GM21447 (cell line): ENCODE measurements at regions not wholly inside any gene's neighbourhood (a gene's known extent, or its start where the extent isn't known, plus 50 kb on each side); places are given as distances from the start of the nearest gene placed in this dataset.

Experiments
- ATAC-seq: cut with Tn5 transposase; IDR thresholded peaks from one replicate; pipeline ENCODE4 v1.9.1; 2021; ENCODE audit not compliant: unreplicated experiment

DNA sequence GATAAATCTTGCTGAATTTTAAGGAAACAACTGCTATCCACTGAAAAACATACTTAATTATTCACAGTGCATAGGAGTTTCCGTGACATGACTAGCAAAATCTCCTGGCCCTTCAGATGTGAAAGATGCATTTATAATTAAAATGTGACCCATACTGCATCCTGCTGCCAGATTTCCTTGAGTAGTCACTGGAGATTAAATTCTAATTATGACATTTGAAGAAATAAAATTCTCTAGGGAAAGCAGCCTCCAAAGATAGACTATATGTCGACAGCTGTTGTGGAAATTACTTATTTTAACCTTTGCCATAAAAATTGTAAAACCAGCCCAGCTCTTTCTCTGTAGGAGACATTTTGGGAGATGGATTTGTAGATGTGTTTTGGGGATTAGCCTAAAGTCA, 193.6 kb upstream of the SMC2 start:
- ATAC-seq: no peak

DNA sequence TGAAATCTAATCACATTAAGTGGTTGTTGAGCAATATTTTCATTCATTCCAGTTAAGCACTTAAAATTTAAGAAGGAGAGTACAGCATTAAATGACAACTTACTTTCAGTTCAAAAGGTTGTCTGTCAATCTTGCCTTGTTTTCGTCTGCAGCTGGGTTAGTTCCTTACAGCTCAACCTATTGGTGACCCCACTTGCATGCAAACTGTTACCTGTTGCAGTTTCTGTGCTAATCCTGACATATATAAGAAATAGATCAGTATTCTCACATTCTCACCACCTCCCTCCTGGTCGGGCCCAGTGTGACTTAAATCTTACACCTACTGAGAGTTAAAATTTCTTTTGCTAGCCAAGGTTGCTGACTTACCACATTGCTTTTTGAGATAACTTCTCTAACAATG, 191.8 kb upstream of the SMC2 start:
- ATAC-seq: no peak

DNA sequence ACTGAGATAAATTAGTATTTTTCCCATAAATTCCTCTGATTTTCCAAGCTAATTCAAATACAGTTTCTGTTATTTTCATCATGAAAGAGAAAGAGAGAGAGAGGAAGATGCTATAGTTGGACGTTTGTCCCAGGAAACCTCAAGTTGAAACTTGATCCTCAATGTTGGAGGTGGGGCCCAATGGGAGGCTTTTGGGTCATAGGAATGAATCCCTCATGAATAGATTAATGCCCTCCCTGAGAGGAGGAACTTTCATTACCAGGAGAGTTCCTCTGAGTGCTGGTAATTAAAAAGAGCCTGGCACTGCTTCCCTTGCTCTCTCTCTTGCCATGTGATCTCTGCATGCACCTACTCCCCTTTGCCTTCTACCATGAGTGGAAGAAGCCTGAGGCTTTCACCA, 189.9 kb upstream of the SMC2 start:
- ATAC-seq: no peak

DNA sequence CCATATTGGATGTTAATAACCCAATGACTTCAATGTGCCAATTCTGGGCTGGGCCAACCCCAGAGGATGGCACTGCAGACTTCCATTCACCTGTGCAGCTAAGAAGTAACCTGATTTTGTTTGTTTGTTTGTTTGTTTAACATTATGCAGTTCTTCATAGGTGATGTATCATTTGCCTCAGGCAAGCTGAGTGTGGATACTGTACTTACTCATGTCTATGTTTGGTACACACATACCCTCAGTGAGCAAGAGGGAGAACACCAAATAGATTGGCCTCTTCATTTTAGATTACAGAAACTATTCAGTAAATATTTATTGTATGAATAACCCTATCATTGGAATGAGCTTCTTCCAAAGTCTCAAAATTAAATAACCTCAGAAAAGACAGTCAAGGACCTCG, 180.2 kb upstream of the SMC2 start:
- ATAC-seq: no peak

DNA sequence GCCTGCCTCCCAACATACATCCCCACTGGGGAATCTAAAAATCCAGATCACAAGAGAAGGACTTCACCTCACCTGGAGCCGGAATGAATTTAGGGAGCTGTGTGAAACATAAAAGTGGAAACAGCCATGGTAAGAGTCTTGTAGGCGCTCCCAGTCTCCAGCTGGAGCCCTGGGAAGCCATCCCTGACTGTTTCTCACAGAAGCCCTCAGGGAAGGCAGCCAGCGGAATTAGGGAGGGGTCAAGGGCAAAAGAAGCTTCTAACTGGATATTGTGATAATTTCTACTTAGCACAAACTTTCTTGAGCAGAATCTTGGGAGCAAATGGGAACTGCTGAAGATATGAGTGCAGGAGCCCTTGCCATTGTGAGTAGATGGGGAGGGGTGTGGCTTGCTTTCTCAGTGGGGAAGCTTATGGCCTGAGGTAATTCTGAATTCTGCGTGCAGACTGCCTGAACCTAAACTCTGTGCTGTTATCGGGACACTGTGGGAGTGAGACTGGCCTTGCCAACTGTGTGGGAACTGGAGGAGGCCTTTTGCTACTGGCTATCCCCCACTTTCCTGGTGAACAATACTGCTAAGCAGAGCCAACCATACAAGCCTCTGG, 174.4 kb upstream of the SMC2 start:
- no peak for ATAC-seq

DNA sequence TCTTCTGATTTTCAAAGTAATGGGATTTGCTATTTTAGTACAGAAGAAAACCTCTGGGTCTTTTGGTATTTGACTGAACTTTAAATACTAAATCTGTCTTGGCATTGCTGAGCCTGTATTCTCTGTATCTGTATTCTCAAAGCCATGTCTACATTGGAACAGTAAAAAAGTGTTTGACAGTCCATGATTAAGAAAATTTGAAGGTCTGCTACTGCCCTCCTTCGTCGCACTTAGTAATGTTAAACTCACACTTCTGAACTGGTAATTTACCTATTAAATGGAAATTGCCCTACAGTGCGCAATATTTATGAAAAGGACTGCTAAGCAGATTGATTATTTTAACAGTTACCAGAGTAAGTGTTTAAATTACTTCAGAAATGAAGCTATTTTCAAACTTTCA, 165.7 kb upstream of the SMC2 start:
- no peak for ATAC-seq

DNA sequence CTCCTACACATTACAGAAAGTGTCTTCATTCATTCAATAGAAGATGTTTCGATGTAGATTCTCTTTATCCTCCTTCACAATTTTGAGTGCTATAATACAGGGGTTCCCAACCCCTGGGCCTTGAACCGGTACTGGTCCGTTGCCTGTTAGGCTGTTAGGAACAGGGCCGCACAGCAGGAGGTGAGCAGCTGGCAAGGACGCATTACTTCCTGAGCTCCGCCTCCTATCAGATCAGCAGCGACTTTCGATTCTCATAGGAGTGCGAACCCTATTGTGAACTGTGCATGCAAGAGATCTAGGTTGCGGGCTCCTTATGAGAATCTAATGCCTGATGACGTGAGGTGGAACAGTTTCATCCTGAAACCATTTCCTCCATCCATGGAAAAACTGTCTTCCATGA, 153.0 kb upstream of the SMC2 start:
- no peak for ATAC-seq

DNA sequence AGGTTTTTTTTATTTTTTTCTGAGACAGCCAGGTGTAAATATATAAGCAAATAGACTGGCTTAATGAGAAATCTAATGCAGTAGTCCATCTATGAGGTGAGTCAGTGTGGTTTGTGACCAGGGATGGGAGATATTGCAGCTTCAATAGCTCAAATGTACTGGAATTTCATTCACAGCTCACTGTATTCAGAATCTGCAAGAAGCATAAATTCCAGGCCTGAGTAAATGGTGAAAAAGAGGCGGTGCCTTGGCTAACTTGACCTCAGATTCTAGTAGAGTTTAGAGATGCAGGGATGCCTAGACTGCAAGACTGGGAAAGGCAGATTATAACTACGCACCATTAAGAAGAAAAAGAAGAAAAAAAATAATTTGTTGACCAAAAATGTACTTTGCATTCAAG, 151.9 kb upstream of the SMC2 start:
- no peak for ATAC-seq

DNA sequence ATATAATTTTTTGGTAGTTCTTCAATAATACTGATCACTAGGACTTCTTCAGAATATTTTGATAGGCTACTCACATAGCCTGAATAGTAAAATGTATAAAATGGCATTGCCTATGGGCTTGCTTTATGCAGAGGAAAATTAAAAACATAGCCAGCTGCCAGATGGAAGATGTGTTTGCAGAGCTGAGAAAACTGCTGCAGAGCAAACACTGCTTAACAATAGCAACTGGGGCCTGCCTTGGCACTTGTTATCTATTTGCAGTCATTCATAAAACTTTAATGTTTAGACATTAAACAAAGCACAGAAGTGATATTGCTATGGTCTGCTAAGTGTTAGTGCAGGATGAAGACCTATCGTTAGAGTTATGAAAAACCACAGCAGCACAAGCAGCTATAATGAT, 151.5 kb upstream of the SMC2 start:
- ATAC-seq: no peak

DNA sequence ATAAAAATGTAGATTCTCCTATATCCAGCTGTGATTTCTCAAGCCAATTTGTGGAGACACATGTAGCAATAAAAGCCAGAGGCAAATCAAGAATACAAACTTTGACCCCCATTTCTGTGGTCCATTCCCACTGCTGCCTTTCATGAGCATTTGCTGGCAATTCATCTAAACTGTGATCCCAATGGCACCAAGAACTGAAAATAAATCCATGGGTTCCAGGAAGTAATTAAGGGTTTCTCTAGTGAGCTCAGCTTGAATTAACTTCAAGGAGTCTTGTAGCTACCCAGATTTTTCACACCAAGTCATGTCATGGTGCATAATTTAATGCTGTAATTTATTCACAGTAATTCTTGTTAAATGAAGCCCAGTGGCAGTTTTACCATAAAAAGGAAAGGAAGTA, 145.0 kb upstream of the SMC2 start:
- no peak for ATAC-seq

DNA sequence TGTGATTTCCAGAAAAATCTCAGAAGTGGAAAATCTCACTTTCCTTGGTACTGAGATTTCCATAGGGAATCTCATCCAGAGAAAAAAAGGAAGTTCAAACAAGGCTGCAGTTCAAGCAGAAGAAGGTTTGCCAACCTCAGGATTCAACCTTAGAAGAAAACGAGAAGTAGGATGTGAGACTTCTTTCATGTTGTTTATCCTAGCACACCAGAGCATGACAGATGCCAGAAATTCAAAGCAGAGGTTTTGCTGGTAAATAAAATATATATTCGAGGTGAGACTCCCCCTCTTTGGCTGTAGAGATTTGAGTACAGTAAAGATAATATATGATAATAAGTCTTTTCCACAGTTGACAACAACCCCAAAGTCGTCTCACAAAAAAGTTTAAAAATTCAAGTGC, 116.9 kb upstream of the SMC2 start:
- no peak for ATAC-seq

DNA sequence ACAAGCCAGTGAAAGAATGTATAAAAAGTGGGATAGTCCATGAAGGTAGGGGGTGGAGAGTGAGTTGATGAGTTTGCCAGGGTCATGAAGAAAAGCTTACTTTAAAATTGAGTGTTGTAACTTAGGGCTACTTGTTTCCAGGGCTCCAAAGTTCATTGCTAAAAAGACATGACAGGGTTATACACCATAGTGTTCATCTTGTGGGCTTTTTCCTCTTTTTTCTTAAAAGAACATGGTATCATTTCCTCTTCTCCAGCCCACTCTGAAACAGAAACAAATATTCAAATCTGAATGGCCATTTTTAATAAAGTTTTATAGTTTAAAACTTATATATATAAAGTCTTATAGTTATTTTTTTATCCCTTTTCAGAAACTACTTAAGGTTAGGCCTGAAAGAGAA, 115.7 kb upstream of the SMC2 start:
- no peak for ATAC-seq

DNA sequence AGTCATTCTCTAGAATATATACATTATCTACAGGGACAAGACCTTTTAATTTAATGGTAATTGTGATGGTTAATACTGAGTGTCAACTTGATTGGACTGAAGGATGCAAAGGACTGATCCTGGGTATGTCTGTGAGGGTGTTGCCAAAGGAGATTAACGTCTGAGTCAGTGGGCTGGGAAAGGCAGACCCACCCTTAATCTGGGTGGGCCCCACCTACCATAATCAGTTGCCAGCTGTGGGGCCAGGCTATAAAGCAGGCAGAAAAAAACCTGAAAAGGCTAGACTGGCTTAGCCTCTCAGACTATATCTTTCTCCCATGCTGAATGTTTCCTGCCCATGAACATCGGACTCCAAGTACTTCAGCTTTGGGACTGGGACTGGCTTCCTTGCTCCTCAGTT, 112.2 kb upstream of the SMC2 start:
- ATAC-seq: no peak

DNA sequence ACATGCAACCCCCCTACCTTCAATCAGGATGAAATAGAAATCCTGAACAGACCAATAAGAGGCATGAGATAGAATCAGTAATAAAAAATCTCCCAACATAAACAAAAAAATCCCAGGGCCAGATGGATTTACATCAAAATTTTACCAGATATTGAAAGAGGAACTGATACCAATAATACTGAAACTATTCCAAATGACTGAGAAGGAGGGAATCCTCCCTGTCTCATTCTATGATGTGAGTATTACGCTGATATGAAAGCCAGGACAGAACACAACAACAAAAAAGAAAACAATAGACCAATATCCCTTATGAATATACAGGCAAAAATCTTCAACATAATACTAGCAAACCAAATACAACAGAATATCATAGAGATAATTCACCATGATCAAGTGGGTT, 109.0 kb upstream of the SMC2 start:
- no peak for ATAC-seq

DNA sequence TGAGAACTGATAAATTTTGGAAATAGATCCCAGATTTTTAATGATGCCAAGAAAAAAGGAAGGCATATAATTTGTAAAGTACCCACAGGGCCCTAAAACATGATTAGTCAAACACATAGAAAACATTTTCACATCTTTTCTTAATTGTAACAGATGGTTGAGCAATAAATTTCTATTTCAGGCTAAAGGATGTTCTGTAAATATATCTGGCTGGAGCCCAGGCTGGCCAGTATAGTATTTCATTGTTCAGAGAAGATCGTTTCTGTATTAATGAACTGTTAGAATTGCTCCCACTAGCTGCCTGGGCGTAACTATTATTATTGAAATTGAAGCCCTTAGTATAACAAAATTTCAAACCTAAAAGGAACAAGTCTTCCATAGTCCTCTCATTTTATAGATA, 105.3 kb upstream of the SMC2 start:
- no peak for ATAC-seq

DNA sequence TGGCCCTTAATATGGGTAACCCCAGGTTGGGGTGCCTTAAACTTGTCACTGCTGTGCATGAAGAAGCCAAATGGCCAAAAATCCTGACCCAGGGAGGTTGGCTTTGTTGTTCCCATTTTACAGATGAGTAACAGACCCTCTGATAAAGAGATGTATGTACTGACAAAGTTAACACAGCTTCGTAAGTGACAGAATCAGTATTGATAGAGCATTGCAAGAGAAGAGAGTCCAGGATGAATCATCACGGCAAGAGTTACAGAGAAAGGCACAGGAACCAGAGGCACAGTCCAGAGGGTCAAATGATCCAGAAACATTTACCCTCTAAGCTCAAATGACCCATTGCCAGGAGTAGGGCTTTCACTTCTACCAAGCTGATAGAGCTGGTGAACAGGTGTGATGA, 103.8 kb upstream of the SMC2 start:
- no peak for ATAC-seq

DNA sequence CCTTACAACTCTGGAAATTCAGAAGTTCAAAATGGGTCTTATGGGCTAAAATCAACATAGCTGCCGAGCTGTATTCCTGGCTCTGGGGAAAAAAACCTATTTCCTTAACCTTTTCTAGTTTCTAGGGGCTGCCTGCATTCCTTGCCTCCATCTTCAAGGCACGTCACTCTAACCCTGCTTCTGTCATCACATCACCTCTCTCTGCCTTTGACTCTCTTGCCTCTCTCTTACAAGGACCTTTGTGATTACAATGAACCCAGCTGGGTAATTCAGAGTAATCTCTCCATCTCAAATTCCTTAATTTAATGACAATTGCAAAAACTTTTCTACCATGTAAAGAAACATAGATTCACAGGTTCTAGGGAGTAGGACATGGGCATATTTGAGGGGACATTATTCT, 103.1 kb upstream of the SMC2 start:
- ATAC-seq: no peak

DNA sequence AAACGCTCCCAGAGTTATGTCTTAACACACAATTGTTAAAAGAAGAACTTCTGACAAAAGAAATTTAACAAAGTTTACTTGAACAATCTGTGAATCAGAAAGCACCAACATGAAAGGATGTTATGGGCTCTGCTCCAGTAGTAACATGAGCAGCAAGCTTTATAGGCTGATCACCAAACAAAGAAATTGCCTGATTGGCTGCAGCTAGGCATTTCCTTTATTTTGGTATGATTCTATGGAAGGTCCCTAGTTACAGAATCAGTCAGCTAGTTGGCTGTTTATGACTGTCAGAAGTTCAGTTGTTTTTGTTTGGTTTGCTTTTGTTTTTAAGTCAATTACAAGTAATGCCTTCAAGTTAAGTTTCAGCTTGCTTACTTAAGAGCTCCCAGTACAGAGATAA, 102.4 kb upstream of the SMC2 start:
- ATAC-seq: no peak

DNA sequence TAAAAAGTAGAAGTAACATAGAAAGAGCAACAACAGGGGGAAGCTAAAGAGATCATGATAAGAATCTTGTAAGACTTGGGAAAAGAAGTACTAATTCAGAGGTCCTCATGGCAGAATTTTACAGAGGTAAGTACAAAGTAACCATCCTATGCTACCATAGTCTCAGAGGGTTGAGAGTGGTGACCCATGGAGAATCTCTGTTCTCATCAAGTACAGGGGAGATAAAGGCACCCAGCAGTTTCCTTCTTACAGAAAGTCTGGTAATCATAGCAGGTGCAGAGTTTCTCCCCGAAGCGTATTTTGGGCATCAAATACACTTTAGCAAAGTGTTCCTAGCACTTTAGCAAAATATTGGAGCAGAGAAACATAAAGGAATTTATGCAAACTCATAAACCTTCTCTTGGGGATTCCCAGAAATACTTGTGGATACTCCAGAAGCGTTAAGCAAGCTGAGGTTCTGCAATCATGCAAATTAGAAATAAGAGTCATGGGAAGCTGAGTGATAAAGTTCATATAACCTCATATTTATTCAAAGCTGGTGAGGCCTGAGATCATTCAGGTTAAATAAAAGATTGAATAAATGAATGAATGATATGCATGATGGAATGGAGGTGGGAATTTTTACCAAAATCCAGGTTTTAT, 101.0 kb upstream of the SMC2 start:
- no peak for ATAC-seq

DNA sequence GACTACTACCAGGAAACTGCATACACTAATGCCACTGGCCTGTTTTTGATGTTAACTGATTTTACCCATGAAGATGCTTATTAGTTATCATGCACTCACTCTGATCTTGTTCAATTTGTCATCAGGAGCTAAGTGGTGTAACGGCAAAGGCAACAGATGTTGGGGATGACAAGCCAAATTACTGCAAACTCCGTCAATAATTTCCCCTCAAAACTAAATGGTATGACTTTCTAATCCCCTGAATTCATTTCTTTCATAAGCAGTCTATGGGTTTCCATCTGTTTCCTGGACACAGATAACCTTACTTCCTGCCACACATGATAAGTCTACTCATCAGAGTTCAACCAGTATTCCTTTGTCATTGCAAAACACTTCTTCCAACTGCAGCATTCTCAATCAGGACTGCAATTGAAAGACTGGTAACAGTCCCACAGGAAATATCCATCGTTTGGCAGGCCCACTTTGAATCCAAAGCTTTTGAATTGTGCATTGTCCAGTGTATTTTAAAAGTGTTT, 96.2 kb upstream of the SMC2 start:
- no peak for ATAC-seq

DNA sequence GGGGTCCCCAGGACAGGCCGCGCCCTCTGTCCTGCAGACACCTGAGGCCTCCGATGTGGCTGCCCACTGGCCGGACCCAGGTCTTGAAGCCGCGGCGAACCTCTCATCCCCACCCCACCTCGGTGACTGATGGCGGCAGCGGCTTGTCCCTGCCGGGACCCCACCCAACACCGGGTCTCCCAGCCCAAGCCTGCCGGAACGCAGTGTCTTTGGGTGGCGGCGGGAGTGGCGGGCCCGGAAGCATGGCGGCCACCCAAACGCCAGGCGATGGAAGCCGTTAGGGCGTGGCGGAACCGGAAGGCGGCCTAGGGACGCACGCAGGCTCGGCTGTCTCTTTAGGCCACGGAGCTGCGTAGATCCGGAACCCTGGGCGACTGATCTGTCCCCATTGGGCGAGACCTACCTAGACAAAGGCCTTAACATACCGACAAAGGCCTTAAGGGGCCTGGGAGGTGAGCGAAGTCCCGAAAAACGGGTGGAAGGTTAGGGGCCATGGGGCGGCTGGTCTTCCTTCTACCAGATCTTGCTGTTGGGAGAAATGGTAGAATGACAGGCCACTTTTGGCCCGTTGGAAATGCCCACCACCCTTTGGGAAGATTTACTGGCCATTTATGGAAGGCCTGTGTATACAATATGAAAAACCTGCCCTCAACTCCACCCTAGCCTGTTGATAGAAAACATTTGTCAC, 94.6 kb upstream of the SMC2 start:
- ATAC-seq: no peak

DNA sequence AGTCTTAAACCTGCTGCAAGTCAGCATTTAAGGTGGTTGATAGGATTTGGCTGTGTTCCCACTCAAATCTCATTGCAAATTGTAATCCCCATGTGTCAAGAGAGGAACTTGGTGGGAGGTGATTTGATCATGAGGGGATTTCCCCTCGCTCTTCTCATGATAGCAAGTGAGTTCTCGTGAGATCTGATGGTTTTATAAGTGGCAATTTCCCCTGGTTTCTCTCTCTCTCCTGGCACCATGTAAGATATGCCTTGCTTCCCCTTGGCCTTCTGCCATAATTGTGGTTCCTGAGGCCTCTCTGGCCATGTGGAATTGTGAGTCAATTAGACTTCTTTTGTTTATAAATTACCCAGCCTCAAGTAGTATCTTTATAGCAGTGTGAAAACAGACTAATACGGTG, 84.3 kb upstream of the SMC2 start:
- no peak for ATAC-seq

DNA sequence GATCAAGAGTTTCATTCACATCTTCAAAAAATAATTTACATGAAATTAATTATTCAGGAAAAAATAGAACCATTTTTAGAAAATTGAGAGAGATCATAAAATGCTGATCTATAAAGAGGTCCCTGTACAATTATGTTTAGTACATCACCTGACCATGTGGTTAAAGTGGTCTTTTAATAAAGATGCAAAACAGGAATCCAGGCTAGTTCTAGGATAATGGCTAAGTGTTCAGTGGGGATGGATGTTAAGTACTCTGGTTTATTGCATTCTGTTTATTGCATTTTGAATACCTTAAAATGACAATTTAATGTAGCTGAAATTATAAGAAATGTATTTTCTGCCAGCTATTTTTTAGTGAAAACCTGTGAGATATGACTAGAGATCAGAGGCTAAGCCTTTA, 72.0 kb upstream of the SMC2 start:
- no peak for ATAC-seq
